D341Med (cell line): ENCODE measurements at regions not wholly inside any gene's neighbourhood (a gene's known extent, or its start where the extent isn't known, plus 50 kb on each side); places are given as distances from the start of the nearest gene placed in this dataset.
A peak's percentile ranks its signal among the peaks of the same experiment; 100 is the strongest.

Source experiments
- DNase-seq: peaks from one replicate; pipeline ENCODE4 v3.0.0; 2012; ENCODE audit warnings: low spot score

DNA sequence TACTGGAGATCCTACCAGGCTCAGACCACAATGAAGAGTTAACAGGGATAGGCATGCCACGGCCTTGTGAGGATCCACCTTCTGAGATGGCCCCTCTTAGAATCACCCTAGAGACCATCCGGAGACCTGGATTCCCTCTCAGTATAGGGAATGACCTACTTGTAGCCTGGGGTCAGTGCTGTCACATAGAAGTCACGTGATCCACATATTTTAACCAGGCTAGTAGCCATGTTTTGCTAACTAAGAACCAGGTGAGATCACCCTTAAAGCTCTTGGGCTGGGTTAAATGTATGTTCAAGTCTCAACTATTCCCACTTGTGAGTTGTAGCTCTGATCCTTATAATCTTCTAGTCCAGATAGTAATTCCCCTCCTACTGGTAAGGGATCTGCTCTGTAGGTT is 215.4 kb downstream of the CCNG2 start:
- no peak for DNase-seq

- no peak for DNase-seq
Observed at GRCh38 chr4:77375866-77376607, 219.0 kb downstream of the CCNG2 start.

GRCh38 chr4:77376788-77377460 is 219.9 kb downstream of the CCNG2 start:
- no peak for DNase-seq

DNA sequence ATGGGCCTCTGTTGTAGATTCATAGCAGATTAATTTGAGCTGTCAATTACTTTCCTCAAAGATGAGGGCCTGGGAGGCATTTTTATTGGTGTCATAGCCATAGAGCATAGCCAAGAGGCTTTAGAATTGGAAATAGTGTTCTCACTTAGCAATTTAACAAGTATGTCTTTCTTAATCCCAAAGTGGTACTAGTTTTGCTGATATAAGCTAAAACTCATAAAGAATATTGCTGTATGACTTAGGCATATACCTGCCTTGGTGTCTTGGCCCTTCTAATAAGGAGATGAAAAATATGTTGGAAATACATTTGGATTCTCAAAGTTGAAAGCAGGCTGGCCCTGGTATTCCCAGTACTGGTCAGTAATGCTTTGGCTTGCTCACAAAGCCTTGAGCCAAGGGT is 221.5 kb upstream of the CXCL13 start:
- no peak for DNase-seq

- peak; percentile 74 for DNase-seq
Observed at GRCh38 chr4:77385124-77385969, 220.3 kb upstream of the CXCL13 start.

GRCh38 chr4:77393996-77394395 is 211.6 kb upstream of the CXCL13 start:
- no peak for DNase-seq

- DNase-seq = no peak
Observed at GRCh38 chr4:77395481-77395880, 210.1 kb upstream of the CXCL13 start.

DNA sequence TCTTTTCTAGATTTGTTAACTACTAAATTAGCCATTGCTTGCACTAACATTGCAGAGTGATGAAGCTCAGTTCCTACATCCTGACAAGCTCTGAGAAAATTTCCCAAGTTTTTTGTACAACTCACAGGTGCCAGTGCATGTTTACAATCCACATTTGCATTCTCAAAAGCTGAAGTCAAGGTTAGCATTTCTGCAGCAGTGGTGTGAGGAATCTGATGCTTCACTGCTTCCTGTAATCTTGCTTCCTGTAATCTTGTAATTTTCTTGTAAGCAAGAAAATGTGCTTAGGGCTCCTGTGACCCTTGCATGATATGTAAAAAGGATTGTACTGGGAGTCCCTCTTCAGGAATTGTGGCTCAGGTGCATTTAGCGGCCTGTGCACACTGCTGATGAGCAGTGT is 207.4 kb upstream of the CXCL13 start:
- DNase-seq = no peak

GRCh38 chr4:77399831-77400230 is 205.8 kb upstream of the CXCL13 start:
- no peak for DNase-seq

DNA sequence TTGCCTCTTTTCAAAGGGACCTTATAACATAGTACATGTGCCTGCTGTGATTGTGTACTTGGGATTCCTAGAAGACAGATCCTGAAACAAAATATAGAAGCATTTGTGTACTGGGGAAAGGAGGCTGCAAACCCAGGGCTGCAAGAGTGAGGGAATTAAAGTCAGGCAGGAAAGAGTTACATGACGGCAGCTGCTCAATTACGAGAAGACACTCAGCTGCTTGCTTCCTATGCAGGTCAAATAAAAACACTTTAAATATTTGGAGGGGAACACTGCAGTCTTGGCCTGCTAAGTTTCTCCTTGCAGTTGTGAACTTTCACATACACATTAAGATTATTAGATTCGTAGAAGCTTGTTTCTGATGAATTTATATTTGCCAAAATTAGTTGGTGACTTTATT is 191.9 kb upstream of the CXCL13 start:
- DNase-seq = no peak

DNA sequence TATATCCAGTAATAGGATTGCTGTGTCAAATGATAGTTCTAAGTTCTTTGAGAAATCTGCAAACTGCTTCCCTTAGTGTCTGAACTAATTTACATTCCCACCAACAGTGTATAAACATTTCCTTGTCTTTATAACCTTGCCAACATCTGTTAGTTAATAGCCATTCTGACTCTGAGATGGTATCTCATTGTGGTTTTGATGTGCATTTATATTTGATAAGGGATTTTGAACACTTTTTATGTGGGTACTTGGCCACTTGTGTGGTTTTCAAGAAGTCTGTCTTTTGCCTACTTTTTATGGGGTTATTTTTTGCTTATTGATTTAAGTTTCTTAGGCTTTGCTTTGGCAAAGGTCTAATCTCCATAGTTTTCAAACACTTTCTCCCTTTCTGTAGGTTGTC is 189.9 kb upstream of the CXCL13 start:
- DNase-seq = no peak

DNA sequence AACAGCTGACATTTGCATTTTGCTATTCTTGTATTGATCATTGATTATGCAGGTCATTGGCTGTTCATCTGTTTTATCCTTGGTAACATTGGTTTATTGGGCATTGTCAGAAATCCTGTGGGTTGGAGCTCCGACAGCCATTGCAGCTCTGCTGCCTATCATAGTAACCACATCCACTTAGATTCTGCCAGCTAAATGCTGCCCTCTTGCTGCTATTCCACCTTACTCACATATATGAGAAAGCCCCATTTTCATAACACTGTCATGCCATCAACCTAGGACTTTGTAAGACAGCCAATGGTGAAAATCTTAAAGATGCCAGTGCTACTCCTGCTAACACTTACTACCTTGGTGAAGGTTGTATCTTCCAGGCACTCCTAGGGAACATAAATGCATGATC is 187.3 kb upstream of the CXCL13 start:
- peak; percentile 41 for DNase-seq

DNA sequence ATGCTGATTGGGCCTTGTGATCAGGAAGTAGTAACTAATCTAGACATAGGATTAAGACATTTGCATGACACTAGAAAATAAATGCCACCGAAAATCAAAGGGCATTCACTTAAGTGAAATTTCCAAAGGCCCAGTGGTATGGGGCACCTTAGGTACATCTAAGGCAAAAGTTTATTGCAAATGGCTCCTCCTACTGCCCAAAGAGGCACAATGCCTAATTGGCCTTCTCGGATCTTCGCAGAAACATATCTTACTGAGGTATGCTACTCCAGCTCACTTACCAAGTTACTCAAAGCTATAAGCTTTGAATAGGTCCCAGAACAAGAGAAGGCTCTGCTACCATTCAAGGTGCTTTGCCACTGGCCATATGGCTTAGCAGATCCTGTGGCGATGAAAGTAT is 174.8 kb upstream of the CXCL13 start:
- DNase-seq = no peak

- DNase-seq = no peak
Observed at GRCh38 chr4:77431546-77431945, 174.1 kb upstream of the CXCL13 start.

- DNase-seq = no peak
Observed at GRCh38 chr4:77432717-77433417, 172.8 kb upstream of the CXCL13 start.

DNA sequence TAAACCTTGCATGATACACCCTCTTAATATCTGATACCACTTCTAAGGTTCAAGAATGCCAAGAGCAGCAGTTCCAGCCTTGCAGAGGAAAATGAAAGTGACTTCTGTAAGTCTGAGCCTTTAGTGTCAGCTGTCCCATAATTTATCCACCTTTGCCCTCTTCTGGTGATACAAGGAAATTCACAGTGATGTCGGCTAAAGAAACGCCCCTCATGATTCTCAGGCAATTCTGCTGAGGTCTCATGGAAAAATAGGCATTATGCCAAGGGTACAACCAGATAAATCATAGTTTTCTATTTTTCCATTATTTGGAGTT is 172.2 kb upstream of the CXCL13 start:
- peak; percentile 67 for DNase-seq

GRCh38 chr4:77434299-77435092 is 171.1 kb upstream of the CXCL13 start:
- no peak for DNase-seq

DNA sequence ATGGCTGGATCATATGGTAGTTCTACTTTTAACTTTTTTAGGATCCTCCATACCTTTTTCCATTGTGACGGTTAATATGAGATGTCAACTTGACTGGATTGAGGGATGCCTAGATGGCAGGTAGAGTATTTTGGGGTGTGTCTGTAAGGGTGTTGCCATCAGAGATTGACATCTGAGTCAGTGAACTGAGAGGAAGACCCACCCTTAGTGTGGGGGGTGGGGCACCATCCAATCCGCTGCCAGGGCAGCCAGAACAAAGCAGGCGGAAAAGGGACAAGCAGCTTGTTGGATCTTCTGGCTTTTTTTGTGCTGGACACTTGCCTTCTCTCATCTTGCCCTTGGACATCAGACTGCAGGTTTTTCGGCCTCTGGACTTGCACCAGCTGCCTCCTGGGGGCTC is 168.5 kb upstream of the CXCL13 start:
- DNase-seq = no peak

DNA sequence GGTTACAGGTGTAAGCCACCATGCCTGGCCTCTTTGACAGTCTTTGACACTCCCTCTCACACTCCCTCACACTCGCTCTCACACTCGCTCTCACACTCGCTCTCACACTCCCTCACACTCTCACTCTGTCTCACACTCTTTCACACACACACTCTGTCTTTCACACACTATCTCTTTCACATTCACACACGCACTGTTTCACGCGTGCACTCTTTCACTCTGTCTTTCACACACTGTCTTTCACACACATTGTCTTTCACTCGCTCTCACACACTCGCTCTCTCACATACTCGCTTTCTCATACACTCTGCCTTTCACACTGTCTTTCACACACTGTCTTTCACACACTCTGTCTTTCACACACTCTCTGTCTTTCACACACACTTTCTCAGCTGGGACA is 167.1 kb upstream of the CXCL13 start:
- DNase-seq = no peak

DNA sequence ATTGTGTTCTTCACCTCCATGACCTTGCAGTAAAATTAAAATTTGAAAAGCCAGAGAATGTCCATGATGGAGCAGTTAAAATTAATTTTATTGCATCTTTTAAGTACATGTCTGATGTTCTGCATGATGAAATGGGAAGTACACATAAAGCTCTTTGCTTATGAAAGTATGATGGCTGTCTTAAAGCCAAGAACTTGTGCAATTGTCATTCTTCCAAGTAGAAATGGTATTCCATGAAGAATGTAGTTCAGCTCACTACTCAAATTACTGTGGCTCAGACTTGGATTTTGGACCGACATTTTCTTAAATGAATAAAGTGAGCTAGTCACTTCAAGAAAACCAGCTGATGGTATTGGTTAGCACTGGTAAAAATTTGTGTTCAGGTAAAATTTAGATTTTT is 161.7 kb upstream of the CXCL13 start:
- DNase-seq = no peak

DNA sequence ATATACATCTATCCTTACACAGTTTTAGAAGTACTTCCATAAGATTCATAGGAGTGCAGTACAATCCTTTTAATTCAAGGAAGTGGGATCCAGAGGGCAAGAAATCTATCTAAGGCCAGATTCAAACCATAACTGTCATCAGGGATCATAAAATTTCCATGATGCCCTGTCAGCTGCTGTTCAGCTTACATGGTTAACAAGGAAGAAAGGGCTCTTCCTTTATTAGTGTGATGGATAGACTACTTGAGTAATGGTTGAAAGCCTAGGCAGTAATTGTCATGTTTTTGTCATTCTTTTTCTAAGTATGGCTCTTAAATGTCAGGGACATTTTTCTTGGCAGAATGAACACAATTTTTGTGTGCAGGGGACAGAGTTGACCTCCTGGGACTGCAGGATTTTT is 159.8 kb upstream of the CXCL13 start:
- DNase-seq = no peak

GRCh38 chr4:77446601-77447000 is 159.0 kb upstream of the CXCL13 start:
- no peak for DNase-seq
